ENCODE measurements at regions not wholly inside any gene's neighbourhood (a gene's known extent, or its start where the extent isn't known, plus 50 kb on each side); places are given as distances from the start of the nearest gene placed in this dataset.

- peak; percentile 92 for DNase-seq (ENCODE audit: low spot score)
- in situ Hi-C loops (cut with MboI; ENCODE audit: low pct_unique_long_range_greater_than_20kb, low sequenced_read_pairs, unreplicated experiment), result no loop called here
- TF ChIP-seq, protein P1, sequence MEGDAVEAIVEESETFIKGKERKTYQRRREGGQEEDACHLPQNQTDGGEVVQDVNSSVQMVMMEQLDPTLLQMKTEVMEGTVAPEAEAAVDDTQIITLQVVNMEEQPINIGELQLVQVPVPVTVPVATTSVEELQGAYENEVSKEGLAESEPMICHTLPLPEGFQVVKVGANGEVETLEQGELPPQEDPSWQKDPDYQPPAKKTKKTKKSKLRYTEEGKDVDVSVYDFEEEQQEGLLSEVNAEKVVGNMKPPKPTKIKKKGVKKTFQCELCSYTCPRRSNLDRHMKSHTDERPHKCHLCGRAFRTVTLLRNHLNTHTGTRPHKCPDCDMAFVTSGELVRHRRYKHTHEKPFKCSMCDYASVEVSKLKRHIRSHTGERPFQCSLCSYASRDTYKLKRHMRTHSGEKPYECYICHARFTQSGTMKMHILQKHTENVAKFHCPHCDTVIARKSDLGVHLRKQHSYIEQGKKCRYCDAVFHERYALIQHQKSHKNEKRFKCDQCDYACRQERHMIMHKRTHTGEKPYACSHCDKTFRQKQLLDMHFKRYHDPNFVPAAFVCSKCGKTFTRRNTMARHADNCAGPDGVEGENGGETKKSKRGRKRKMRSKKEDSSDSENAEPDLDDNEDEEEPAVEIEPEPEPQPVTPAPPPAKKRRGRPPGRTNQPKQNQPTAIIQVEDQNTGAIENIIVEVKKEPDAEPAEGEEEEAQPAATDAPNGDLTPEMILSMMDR (IDR thresholded peaks at IDR 0.05; ENCODE audit: extremely low read depth, insufficient read depth, missing control alignments), result peak; percentile 95
Observed at GRCh38 chr11:16605894-16606783, 132.3 kb upstream of the C11orf58 start.

DNA sequence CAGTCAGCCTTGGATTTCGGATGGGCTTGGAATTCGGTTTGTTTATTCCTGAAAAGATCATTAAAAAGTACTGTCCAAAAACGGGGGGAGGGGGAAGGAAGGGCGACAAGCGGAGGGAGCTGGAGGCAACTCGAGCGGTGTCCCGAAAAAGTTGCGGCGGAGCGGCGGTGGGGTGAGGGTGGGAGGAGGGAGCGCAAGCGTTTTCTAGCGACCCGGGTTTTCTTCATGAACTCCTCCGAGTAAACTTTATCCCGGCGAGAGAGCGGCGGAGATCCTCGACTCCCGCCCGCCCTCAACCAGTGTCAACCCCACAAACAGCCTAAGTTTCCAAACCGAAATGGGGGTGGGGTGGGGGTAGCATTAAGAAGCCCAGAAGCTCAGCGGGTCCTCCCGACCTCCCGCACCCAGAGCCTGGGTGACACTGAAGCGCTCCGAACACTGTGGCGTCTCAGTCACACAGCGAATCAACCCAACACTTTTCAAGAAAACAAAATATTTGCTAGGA, 133.0 kb upstream of the C11orf58 start:
- DNase-seq (ENCODE audit: low spot score), result no peak
- TF ChIP-seq, protein P1 (IDR thresholded peaks at IDR 0.05; ENCODE audit: extremely low read depth, insufficient read depth, missing control alignments), result no peak
- in situ Hi-C loops (cut with MboI; ENCODE audit: low pct_unique_long_range_greater_than_20kb, low sequenced_read_pairs, unreplicated experiment), result no loop called here

GRCh38 chr11:16604794-16605388, 133.6 kb upstream of the C11orf58 start:
- TF ChIP-seq, protein P1 (IDR thresholded peaks at IDR 0.05; ENCODE audit: extremely low read depth, insufficient read depth, missing control alignments), result no peak
- in situ Hi-C loops (cut with MboI; ENCODE audit: low pct_unique_long_range_greater_than_20kb, low sequenced_read_pairs, unreplicated experiment), result no loop called here
- DNase-seq (ENCODE audit: low spot score), result peak; percentile 46

DNA sequence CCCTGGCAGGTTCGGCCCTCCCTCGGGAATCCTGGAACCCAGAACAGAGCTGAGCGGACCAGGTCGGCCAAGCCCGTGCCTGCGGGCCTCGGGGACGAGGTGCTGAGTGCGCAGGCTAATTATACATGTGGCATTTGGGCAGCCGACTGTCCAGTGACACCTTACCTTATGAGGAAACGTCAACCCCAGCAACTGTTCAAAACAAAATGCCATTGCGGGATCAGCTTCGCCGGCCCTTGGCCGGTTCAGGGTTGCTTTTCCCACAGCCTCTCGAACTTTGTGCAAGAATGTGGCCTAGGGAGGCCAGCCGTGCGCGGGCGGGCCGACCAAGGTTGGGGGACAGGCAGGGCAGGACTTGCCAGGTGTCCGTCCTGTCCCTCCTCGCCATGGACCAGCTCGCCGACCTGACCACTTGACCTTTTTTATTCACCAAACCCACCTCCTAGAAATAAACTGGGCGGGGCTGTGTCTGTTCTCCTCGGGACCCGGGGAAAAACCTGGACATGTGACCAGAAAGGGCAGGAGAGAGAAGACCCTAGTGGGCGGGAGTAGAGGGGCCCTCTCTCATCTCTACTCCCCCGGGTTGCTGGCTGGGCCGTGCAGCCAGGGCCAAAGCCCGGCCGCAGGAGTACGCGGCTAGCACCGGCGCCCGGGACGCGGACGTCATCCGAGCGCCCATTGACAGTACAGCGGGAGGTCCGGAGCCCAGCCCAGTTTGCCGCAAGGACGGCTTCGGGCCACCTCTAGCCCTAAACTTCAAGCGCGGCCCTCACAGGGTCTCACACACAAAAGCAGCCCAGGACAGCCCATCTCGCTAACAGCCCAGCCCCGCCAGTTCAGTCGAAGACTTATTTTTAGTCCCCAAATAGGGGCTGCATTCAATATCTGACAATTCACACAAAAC, 134.3 kb upstream of the C11orf58 start:
- DNase-seq (ENCODE audit: low spot score), result no peak
- TF ChIP-seq, protein P1 (IDR thresholded peaks at IDR 0.05; ENCODE audit: extremely low read depth, insufficient read depth, missing control alignments), result no peak
- in situ Hi-C loops (cut with MboI; ENCODE audit: low pct_unique_long_range_greater_than_20kb, low sequenced_read_pairs, unreplicated experiment), result no loop called here

DNA sequence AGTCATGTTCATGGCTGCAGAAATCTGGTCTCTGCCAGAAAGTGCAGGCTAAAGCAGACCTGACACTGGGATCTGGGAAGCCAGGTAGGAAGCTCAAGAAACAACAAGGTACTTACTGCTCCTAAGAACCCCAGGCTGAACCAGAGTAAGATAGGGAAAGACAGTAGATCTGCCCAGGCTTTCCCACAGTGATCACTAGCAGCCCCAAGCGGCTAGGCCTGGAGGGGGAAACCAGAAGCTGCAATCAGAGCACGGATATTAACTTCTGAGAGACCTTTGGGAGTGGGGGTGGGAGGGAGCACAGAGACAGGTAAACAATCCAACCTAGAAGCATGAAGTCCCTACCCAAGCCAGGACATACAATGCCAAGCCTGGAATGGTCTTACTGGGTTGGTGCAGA, 135.2 kb upstream of the C11orf58 start:
- TF ChIP-seq, protein P1 (IDR thresholded peaks at IDR 0.05; ENCODE audit: extremely low read depth, insufficient read depth, missing control alignments), result no peak
- in situ Hi-C loops (cut with MboI; ENCODE audit: low pct_unique_long_range_greater_than_20kb, low sequenced_read_pairs, unreplicated experiment), result no loop called here
- DNase-seq (ENCODE audit: low spot score), result no peak

- no peak for DNase-seq (ENCODE audit: low spot score)
- TF ChIP-seq, protein P1 (IDR thresholded peaks at IDR 0.05; ENCODE audit: extremely low read depth, insufficient read depth, missing control alignments), result no peak
Observed at GRCh38 chr11:16598906-16599305, 139.5 kb upstream of the C11orf58 start.

More at GRCh38 chr11:16598906-16599305, 139.5 kb upstream of the C11orf58 start:
- in situ Hi-C loops (cut with MboI; ENCODE audit: low pct_unique_long_range_greater_than_20kb, low sequenced_read_pairs, unreplicated experiment), result no loop called here

Measured in GM13977 (cell line).